HG03108 (cell line): ENCODE measurements at regions not wholly inside any gene's neighbourhood (a gene's known extent, or its start where the extent isn't known, plus 50 kb on each side); places are given as distances from the start of the nearest gene placed in this dataset.

Source experiments
- ATAC-seq: cut with Tn5 transposase; IDR thresholded peaks from one replicate; pipeline ENCODE4 v1.9.1; 2021; ENCODE audit warnings: moderate library complexity; ENCODE audit not compliant: unreplicated experiment

DNA sequence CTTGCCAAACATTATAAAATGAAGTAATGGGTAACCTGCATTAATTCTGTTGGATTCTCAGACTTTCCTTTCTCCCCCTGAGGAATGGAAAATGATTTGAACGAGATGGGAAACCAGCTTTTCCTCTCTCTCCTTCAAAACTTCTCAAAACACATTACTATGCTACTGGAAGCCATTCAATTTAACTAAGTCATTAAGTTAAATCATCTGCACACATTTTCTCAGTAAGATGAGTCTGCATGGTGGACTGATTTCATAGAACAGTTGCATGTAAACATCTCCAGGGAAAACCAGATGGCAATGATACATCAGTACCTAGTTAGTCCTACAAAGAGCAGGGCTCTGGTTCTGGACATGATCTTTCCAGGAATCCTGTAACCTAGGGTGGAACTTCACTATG, 59.9 kb downstream of the BMP4 start:
- no peak for ATAC-seq

DNA sequence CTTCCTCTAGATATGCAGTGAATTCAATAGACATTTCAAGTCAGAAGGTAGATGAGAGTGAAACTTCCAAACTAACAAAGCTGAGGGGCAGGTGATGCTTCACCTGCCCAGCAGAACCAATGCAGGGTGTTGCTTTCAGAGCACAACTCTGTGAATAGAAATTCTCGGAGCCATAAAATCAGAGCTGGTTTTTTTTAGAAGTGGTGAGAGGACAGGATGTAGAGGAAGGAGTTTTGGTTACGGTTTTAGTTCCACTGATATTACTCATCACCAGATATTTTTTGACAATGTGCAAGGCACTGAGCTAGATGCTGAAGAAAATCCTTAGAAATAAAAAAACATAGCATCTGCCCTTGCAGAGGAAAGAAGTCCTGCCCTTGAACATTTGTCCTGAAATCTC, 62.2 kb downstream of the BMP4 start:
- ATAC-seq, result peak; percentile 76

DNA sequence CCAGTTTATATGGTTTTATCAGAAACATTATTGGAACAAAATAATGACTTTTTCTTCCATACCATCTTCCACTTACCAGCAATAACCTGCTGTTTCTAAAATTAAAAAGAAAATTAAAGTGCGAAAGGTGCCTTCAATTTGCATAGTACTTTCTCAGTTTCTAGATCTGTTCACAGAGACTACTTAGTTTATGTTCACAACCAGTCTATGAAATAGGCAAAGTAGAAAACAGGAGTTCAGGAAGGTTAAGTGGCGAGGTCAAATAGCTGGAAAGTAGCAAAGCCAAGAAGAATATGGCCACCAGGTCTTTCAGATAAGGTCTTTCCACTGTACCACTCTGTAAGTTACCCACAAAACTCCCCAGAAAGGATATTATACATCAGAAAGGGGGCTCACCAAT, 63.3 kb downstream of the BMP4 start:
- no peak for ATAC-seq

DNA sequence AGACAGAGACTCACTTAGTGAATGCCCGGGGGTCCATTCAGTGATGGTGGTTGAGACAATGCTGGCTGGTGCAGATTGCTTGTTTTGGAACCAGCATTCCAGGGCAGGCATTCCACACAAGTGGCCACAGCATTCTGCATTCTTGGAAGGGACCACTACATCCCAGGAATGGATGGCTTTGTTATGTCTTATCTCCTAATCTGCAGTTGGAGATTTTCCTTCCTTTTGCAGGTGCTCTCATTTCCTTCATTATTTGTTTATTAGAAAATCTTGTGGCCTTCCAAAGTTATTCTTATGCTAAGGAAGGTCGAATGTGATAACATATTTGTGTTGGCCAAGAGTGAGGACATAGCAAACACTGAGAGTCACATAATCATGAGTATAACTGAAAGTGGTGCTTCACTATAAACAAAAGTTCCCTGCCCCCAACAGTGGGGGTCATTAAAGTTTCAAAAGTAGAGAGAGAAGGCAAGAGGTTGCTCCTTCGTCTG, 66.0 kb downstream of the BMP4 start:
- no peak for ATAC-seq

DNA sequence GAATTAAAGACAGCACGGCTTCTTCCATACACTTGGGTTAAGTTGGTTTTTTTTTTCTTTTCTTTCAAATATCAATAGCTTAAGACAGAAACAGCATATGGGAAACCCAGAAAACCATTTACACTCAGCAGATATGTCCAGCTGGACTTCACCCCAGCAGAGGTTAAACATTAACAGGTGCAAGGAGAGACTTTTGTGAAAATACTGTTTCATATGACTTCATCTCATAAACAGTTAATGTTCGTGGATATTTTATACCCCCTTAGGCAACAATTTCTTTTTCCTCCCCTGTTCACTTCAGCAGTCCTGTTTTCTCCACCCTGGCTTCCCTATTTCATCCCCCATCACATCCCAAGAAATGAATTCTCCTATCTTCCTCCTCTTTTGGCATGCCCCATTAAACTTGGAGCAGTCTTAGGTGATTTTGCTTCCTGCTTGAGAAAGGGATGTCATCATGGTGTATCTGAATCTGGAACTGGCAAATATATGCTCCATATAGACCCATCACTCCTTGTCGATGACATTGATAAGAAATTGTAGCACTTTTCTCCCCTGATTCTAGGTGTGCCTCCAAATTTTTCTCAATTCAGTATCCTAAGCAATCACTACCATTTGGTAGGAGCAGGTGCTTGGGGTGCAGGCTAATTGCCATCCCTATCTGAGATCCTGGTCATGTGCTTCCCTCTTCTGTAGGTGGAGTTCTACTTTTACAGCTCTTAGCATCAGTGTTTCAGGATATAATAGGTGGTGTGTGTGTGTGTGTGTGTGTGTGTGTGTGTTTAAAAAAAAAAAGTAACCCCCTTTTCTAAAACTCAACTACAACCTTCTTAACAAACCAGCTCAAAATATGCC, 67.9 kb downstream of the BMP4 start:
- no peak for ATAC-seq

DNA sequence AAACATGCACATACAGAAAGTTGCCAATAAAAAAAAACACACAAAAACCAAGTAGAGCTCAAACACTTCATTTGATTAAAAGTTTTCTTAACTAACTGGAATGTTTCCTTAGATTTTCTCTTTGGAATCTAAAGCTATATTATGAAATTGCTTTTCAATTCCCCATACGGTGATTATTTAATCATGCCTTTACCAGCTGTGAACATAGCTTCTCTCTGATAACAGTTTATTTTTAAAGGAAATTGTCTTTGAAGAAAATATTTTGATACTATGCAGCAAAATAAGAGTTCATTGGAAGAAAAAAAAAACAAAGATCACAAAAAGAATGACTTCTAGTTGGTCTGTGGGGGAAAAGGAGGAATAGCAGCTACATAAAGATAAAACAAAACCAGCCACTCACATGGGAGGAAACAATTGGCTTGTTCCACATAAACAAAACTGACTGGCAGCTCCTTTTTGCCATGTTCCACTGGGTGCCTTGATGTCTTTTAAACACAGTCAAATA, 71.4 kb downstream of the BMP4 start:
- no peak for ATAC-seq

DNA sequence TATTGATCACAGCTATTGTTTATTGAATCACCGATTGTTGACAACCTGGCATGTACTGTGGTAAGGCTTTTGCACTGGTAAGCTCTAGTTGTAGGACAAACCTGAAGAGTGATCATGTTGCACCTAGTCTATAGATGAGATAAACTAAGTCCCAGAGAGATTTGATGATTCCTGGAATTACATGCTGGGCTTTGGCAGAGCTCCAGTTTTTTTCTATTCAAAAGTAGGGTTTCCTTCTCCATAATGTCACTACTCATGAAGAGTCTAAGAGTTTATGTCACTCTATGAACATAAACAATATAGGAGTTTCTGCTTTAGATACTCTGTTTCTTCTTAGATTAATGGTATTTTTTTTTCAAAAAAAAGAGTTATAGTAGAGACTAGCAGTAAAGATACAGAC, 72.0 kb downstream of the BMP4 start:
- no peak for ATAC-seq

DNA sequence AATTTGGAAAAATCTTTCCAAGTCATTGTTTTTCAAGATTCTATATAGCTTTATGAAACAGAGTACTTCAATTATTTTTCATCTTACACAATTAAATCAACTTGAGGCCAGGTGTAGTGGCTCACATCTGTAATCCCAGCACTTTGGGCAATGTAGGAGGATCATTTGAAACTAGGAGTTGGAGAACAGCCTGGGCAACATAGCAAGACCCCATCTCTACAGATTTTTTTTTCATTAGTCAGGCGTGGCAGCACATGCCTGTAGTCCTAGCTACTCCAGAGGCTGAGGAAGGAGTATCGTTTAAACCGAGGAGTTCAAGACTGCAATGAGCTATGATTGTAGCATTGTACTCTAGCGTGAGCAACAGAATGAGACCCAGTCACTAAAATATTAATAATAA, 72.9 kb downstream of the BMP4 start:
- ATAC-seq, result no peak

DNA sequence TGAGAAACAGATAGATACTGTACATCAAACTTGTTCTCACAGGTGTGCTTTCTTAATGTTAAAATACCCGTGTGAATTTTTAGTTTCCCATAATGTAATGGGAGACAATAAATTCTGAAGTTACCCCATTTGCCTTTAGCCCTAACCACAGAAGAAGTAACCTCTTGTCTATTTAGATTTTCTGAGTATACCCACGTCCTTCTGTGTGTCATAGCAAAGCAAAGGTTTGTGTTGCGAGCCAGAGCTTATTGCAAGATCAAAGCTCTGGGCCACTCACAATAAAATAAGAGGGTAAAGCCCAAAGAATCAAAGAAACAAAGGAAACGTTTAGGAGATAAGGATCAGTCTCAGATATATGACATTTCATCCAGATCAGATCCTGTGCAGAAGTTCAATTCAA, 73.9 kb downstream of the BMP4 start:
- ATAC-seq, result no peak

DNA sequence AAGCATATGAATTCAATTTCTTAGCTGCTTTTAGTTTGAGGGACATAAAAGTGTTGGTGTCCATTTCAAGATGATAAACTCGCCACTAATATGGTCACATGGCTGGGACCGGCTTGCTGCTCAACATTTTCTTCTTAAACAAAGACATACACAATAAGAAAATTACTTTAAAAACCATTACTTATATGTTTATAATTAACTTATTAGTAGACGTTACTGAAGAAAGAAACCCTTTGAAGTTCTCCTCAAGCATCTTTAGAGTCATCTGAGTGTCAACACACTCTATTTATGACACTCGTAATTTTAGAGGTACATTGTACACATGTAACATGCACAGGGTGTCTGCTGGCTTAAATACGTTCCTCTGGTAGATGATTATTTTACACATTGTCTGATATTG, 74.7 kb downstream of the BMP4 start:
- ATAC-seq, result no peak

DNA sequence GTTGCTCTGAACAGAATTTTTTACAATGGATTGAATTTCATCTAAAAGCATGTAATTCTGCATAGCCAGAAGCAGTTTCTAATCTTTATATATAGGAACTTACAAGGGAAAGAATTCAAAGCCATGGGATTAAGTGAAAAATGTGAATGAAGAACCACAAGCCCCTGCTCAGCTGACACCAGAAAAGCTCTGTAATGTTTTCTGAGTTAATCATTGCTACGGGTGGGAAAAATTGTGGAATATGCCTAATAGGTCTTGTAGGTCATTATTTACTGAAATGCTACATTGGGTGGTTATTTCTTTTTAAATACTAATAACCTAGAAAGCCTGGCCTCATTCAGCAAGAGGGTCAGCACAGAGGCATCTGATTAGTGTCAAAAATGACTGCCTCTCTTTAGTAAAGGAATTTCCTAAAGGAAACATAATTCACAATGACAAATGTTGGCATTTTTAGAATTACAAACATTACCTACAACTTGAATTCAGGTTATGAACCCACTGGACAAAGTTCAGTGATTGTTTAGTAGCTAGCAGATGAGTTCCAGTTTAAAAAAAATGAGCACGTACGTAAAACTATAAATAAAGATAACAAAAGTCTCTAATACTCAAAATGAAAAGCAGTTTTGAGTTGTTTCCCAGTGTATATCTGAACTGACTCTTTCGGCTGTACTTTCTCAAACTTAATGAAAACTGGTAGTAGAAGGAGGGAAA, 75.3 kb downstream of the BMP4 start:
- no peak for ATAC-seq

DNA sequence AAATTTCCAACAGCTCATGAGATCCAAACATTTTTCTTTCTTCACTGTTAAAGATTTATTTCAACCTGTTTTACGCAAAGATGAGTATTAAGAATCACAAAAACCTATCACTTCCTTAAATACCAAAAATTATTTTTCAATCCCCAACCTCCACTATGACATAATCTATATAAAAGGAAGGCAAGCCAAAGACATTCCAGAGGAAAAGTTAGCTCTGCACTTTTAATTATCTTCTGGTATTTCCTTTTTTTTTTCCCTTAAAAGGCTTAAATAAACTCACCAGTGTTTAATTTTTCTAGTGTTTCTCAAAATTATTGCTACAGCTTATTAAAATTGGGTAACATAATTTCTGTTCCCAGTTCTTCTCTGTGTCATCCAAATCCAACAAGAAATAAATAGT, 75.9 kb downstream of the BMP4 start:
- ATAC-seq, result no peak

DNA sequence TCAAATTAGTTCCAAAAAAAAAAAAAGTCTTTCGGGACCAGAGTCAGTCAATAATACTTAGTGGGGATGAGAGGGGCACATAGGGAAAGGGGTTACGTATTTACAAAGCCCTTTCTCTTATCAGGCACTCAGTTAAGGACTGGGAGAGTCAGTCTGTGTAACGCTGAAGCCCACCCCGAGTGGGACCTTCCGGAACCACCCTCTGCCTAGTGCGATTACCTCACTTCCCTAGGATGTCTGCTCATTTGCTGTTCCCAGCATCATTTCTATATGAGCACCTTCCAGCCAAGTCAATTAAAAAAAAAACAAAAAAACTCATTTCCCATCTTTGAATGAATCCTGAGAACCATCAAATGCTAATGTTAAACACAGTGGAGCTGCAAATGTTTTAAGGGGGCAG, 76.9 kb downstream of the BMP4 start:
- no peak for ATAC-seq

DNA sequence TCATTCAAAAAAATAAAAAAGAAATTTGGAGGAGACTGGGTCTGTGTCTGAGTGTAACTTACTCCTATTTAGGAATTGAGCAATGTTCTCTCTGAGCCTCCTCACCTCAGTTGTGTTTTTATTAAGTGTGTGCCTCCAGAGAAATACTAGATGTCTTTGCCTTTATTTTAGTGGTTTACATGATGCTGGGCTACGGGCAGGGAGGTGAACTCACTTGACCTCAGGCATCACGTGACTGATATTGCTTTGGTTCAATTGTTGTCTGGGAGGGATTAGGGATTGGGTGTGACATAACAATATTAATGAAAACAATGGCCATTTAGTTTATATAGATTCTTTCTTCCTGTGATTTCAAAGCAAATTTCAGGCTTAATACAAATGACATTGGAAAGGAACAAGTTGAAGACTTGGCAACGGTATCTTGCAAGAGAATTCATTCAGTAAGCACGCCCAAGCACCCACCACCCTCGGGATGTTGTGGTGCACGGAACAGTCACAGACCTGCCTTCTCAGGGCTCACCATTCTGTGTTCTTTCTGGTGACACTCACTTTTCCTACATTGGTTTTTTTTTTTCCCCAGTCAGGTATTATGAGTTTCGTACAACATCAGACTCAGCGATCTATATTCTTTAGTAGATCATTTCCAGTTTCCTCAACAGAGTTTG, 77.5 kb downstream of the BMP4 start:
- ATAC-seq, result no peak

DNA sequence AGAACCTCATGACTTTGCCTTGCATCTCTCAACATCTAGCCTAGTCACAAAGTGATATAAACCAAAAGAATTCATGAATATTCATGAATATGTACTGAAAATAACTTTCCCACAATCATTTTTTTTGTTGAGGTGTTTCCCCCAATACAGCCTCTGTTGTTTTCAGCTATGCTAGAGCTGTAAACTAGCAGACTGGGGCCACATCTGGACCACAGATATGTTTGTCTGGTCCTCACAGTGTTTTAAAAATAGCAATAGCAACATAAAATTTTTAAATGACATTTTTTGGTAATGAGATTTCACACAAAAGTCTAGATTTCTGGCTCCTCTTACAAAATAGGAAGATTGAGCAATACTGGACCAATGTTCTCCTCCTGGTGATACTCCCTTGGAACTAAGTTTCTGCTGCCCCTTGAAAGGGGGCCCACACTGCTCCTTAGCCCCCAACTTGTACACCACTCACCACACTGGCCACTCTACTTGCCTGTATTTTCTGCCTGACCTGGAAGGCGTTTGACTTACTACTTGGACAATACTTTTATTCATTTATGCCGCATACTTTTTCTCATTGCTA, 81.2 kb downstream of the BMP4 start:
- no peak for ATAC-seq

DNA sequence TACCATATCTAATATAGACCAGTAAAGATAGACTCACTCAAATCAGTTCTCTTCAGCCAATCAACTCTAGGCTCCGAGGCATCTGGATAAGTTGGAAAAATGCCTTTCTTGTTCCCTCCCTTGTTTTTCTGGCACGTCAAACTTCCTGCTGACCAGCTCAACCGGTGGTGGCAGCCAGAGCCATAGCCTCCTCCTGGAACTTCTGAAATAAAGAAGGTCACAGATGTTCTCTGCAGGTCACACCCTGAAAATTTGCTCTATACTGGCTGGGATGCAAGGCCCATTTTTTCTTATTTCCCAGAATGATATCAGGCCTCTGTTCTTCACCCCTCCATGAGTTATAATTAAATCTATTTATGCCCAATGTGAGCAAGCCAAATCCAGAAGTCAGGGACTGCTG, 81.9 kb downstream of the BMP4 start:
- no peak for ATAC-seq

DNA sequence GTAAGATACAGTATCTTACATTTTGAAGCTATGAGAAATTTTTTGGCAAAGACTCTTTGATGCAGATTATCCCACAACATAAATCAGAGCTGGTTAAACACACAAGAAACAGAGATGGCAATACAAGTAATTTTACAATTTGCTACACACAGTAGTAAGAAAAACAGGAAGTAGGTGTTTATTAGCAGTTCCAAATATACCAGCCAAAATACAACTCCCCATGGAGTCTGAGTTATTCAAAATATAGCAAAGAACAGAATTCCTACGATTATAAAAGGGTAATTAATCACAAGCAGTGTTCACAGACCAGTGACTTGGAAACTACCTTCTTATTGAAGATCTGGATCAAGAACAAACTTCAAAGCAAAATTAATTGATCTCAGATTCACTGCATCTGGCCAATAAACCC, 83.9 kb downstream of the BMP4 start:
- ATAC-seq, result no peak

DNA sequence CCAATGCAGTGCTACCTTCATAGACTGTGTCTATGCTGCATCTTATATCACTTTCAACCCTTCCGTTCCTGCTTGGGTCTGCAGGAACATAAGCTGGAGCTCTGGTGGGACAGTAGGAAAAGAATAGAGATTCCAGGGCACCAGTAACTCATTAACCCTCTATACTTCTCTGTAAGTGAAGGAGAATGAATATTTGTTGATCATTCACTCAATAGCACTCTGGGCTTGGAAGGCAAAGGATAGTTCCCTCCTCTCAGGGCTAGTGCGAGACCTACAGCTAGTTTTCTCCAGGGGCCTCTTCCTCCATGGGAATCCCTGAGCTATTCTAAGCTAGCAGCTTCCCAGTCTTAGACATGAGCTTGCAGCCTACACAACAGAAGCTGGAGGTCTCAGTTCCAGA, 84.7 kb downstream of the BMP4 start:
- ATAC-seq, result no peak

DNA sequence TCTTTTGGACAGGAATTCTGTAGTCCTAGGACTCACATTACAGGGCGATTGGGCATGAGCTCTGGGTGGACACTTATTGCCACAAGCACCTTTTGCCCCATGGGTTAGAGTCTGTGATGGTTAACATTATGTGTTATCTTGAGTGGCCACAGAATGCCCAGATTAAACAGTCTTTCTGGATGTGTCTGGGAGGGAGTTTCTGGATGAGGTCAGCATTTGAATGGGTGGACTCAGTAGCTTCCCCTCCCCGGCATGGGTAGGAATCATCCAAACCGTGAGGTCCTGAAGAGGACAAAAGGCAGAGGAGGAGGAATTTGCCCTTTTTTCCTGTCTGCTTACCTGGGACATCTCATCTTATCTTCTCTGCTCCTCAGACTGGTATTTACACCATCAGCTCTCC, 85.6 kb downstream of the BMP4 start:
- no peak for ATAC-seq

DNA sequence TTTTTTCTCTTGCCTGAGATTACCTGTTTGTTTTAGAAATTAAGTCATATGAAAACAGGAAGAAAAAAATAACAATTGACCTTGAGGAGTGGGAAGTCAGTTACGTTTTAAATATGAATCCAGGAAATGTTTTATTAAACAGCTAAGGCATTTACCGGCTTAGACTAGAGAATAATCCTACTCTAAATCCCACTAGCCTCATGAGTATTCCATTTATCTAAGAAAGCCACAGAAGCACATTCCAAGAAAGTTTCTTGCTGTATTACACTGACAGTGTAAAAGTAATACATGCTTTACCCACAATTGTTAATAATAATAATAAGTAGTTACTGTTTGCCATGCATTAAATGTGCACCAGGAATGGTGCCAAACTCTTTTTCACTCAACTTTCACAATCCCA, 90.9 kb downstream of the BMP4 start:
- no peak for ATAC-seq

DNA sequence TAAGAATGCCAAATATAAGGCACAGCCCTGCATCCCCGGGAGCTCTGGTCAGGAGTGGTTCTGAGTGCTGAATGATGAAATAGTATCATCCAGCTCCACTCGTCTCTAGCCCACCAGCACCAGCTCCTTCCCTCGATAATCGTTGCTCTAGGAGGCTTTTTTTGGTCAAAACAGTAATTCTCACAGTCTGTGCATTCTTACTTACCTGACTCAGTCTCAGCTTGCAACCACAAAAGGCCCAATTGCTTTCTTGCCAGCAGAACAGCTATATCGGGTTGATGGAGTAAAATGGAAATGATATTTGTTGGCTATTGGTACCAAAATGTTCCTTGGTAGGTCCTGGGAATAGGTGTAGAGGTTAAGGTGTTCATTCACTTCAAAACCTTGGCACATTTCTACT, 94.8 kb downstream of the BMP4 start:
- no peak for ATAC-seq
